IMR-90 (cell line): ENCODE measurements at regions not wholly inside any gene's neighbourhood (a gene's known extent, or its start where the extent isn't known, plus 50 kb on each side); places are given as distances from the start of the nearest gene placed in this dataset.

ENCODE experiments used
- ATAC-seq: fragments of 200-7000 bp; cut with Tn5 transposase; 2 replicates; pipeline ENCODE4 v1.9.1; 2020; ENCODE audit warnings: low read depth, mild to moderate bottlenecking, moderate library complexity
- BruUV-seq: library from RNA; stranded (reverse); fragments of 400-500 nt; replicated peaks from 2 replicates; lab custom pipeline; 2021; lab: Mats Ljungman, UMichigan
- CTCF ChIA-PET: fragments of 300-600 bp; formaldehyde crosslinking; extraction: SDS; loops from one replicate; lab custom pipeline; 2021; ENCODE audit warnings: antibody characterized with exemption; lab: Yijun Ruan, JAX
- POLR2A ChIA-PET: fragments of 300-600 bp; sonication (Branson Sonifier 250); formaldehyde crosslinking; loops from one replicate; lab custom pipeline; 2022; ENCODE audit warnings: antibody characterized with exemption; ENCODE audit not compliant: unreplicated experiment; lab: Charles Lee
- DNase-seq: peaks from one replicate; pipeline ENCODE4 v3.0.0; 2013
- H2AFZ ChIP-seq: replicated peaks from 2 replicates; pipeline ENCODE3; 2013; ENCODE audit warnings: low read length, mild to moderate bottlenecking; ENCODE audit not compliant: poor library complexity
- H2AK5ac ChIP-seq: 2 replicates; pipeline ENCODE4 v1.6.1; 2013; ENCODE audit warnings: low read depth, low read length, inconsistent platforms
- H2AK9ac ChIP-seq: replicated peaks from 2 replicates; pipeline ENCODE3; 2013; ENCODE audit warnings: mild to moderate bottlenecking, low read depth, low read length, moderate library complexity; ENCODE audit not compliant: poor library complexity
- H2BK120ac ChIP-seq: 2 replicates; pipeline ENCODE4 v1.6.1; 2013; ENCODE audit warnings: low read depth, low read length, inconsistent platforms
- H2BK15ac ChIP-seq: 3 replicates; pipeline ENCODE4 v1.6.1; 2013; ENCODE audit warnings: low read depth, low read length, inconsistent platforms
- H2BK20ac ChIP-seq: 2 replicates; pipeline ENCODE4 v1.6.1; 2013; ENCODE audit warnings: low read depth, mild to moderate bottlenecking, inconsistent platforms, low read length, moderate library complexity
- H2BK5ac ChIP-seq: 2 replicates; pipeline ENCODE4 v1.6.1; 2013; ENCODE audit warnings: mild to moderate bottlenecking, low read depth, low read length, inconsistent platforms; ENCODE audit not compliant: poor library complexity, severe bottlenecking
- H3K14ac ChIP-seq: replicated peaks from 2 replicates; pipeline ENCODE4 v1.6.1; 2013; ENCODE audit warnings: low read depth, low read length, inconsistent platforms
- H3K18ac ChIP-seq: 2 replicates; pipeline ENCODE4 v1.6.1; 2013; ENCODE audit warnings: low read depth, low read length, control low read depth
- H3K23ac ChIP-seq: 2 replicates; pipeline ENCODE4 v1.6.1; 2013; ENCODE audit warnings: low read depth, low read length, inconsistent platforms
- H3K27ac ChIP-seq: 2 replicates; pipeline ENCODE4 v1.5.1; 2013; ENCODE audit warnings: mild to moderate bottlenecking, control low read depth, low read length; ENCODE audit not compliant: insufficient read depth
- H3K27me3 ChIP-seq: 2 replicates; pipeline ENCODE4 v1.6.1; 2013; ENCODE audit warnings: low read length; ENCODE audit not compliant: control insufficient read depth, insufficient read depth
- H3K36me3 ChIP-seq: 2 replicates; pipeline ENCODE4 v1.6.1; 2013; ENCODE audit warnings: low read length, mixed read lengths; ENCODE audit not compliant: control insufficient read depth, insufficient read depth
- H3K4ac ChIP-seq: 2 replicates; pipeline ENCODE4 v1.6.1; 2013; ENCODE audit warnings: low read depth, low read length, inconsistent platforms
- H3K4me1 ChIP-seq: 2 replicates; pipeline ENCODE4 v1.6.1; 2013; ENCODE audit warnings: low read length, mixed read lengths; ENCODE audit not compliant: control insufficient read depth, insufficient read depth
- H3K4me2 ChIP-seq: 2 replicates; pipeline ENCODE4 v1.6.1; 2013; ENCODE audit warnings: low read depth, mild to moderate bottlenecking, control low read depth, low read length, moderate library complexity
- H3K4me3 ChIP-seq: 2 replicates; pipeline ENCODE4 v1.5.1; 2013; ENCODE audit warnings: low read depth, mild to moderate bottlenecking, control low read depth, low read length, moderate library complexity; ENCODE audit not compliant: insufficient read depth
- H3K56ac ChIP-seq: 2 replicates; pipeline ENCODE4 v1.6.1; 2013; ENCODE audit warnings: low read length, inconsistent platforms; ENCODE audit not compliant: insufficient read depth; ENCODE audit errors: extremely low read depth
- H3K79me1 ChIP-seq, 2 experiments: 2 replicates each; pipeline ENCODE4 v1.6.1; 2013; ENCODE audit warnings: low read length in 2 of 2, inconsistent platforms in 1 of 2, low read depth in 1 of 2
- H3K9ac ChIP-seq: 2 replicates; pipeline ENCODE4 v1.6.1; 2013; ENCODE audit warnings: low read depth, low read length, control low read depth
- H3K9me1 ChIP-seq: 2 replicates; pipeline ENCODE4 v1.6.1; 2013; ENCODE audit warnings: low read length, inconsistent platforms; ENCODE audit not compliant: insufficient read depth
- H3K9me3 ChIP-seq: 2 replicates; pipeline ENCODE4 v1.6.1; 2013; ENCODE audit warnings: low read length; ENCODE audit not compliant: control insufficient read depth, insufficient read depth
- H4K20me1 ChIP-seq: 2 replicates; pipeline ENCODE4 v1.6.1; 2013; ENCODE audit warnings: low read length, inconsistent platforms; ENCODE audit not compliant: insufficient read depth
- H4K5ac ChIP-seq: 2 replicates; pipeline ENCODE4 v1.6.1; 2013; ENCODE audit warnings: mild to moderate bottlenecking, low read depth, low read length, control low read depth
- H4K8ac ChIP-seq, 2 experiments: 2 replicates each; pipeline ENCODE4 v1.6.1; 2013; ENCODE audit warnings: low read depth in 2 of 2, low read length in 2 of 2, control low read depth in 1 of 2, inconsistent platforms in 1 of 2
- H4K91ac ChIP-seq: 2 replicates; pipeline ENCODE4 v1.6.1; 2013; ENCODE audit warnings: low read depth, low read length, inconsistent platforms; ENCODE audit not compliant: insufficient read depth
- BHLHE40 ChIP-seq: fragments of 150-350 bp; IDR thresholded peaks from 2 replicates; pipeline ENCODE4 v1.6.1; 2016; ENCODE audit warnings: mild to moderate bottlenecking, low read depth, low read length
- CEBPB ChIP-seq: IDR thresholded peaks from 2 replicates; pipeline ENCODE4 v1.6.1; 2012; ENCODE audit warnings: low read depth, low read length, improper control_type of control experiment
- CHD1 ChIP-seq: IDR thresholded peaks from 2 replicates; pipeline ENCODE4 v1.6.1; 2012; ENCODE audit warnings: low read depth, low read length, improper control_type of control experiment
- ELK1 ChIP-seq: fragments of 150-350 bp; IDR thresholded peaks from 2 replicates; pipeline ENCODE4 v1.6.1; 2016; ENCODE audit warnings: low read depth, mild to moderate bottlenecking, low read length, moderate library complexity, borderline replicate concordance
- MXI1 ChIP-seq: IDR thresholded peaks from 2 replicates; pipeline ENCODE4 v1.6.1; 2012; ENCODE audit warnings: low read depth, mild to moderate bottlenecking, low read length, moderate library complexity, borderline replicate concordance
- NFE2L2 ChIP-seq: fragments of 150-350 bp; IDR thresholded peaks from 2 replicates; pipeline ENCODE4 v1.6.1; 2016; ENCODE audit warnings: low read depth, mild to moderate bottlenecking, low read length
- RAD21 ChIP-seq: IDR thresholded peaks from 2 replicates; pipeline ENCODE4 v1.6.1; 2012; ENCODE audit warnings: low read length, improper control_type of control experiment
- RCOR1 ChIP-seq: IDR thresholded peaks from 2 replicates; pipeline ENCODE4 v1.6.1; 2012; ENCODE audit warnings: mild to moderate bottlenecking, low read length, improper control_type of control experiment; ENCODE audit not compliant: insufficient replicate concordance
- RFX5 ChIP-seq: IDR thresholded peaks from 2 replicates; pipeline ENCODE4 v1.8.0; 2012; ENCODE audit warnings: low read depth, mild to moderate bottlenecking, low read length, moderate library complexity
- SMC3 ChIP-seq: fragments of 150-350 bp; IDR thresholded peaks from 2 replicates; pipeline ENCODE4 v1.6.1; 2016; ENCODE audit warnings: low read depth, mild to moderate bottlenecking, antibody characterized with exemption, low read length, moderate library complexity
- USF2 ChIP-seq: fragments of 150-350 bp; IDR thresholded peaks from 2 replicates; pipeline ENCODE4 v1.6.1; 2017; ENCODE audit warnings: mild to moderate bottlenecking, antibody characterized with exemption, low read length, low read depth
- WGBS, 2 experiments: methylation state at CpG; one replicate each; pipeline versions ENCODE4 v1.1.5 to v1.1.7; 2013; ENCODE audit warnings: missing lambda C conversion rate in 2 of 2; ENCODE audit not compliant: insufficient read length in 1 of 2; ENCODE audit errors: extremely low coverage in 2 of 2; 5-methylcytosine and 5-hydroxymethylcytosine counted together
- dilution Hi-C: fragments of 300-500 bp; cut with HindIII; formaldehyde crosslinking; loops from one replicate; pipeline ENCODE4 v1.14.3; 2018; ENCODE audit warnings: low sequenced_read_pairs; ENCODE audit not compliant: unreplicated experiment
- in situ Hi-C: fragments of 300-500 bp; cut with MboI; formaldehyde crosslinking; loops from 3 replicates; pipeline ENCODE4 v1.14.3; 2019; ENCODE audit warnings: low sequenced_read_pairs, inconsistent platforms, mixed read lengths
- intact Hi-C: fragments of 100-400 bp; cut with micrococcal nuclease; formaldehyde crosslinking; loops from 2 replicates; pipeline ENCODE4 v1.10.0; 2022
- TF ChIP-seq, protein P1 (sequence below): conservative IDR thresholded peaks from 2 replicates; pipeline ENCODE4 v1.5.1; 2012; ENCODE audit warnings: mild to moderate bottlenecking, low read depth, low read length, improper control_type of control experiment

- WGBS, 2 experiments, result 83% methylated on average over 6 of the region's 10 CpGs; no CpG with 5 or more reads in 1 of the 2 experiments
- in situ Hi-C loops, result no loop called here
- POLR2A ChIA-PET, result no interaction called here
These were observed 211.2 kb downstream of the ABCC12 start for GRCh38 chr16:47944589-47944988.

More at GRCh38 chr16:47944589-47944988, 211.2 kb downstream of the ABCC12 start:
- Histone ChIP-seq H3K27ac (no peak overlapping the region), H2AFZ (no peak overlapping the region), H2AK5ac (no peak overlapping the region), H3K23ac (no peak overlapping the region), H3K18ac (no peak overlapping the region), H2BK120ac (no peak overlapping the region), H3K4me1 (no peaks in the 10 kb centered on the region), H3K14ac (no peak overlapping the region), H3K9ac (no peak overlapping the region), H3K79me1 (no peaks in the 10 kb centered on the region), H4K91ac (no peak overlapping the region), H3K36me3 (no peaks in the 10 kb centered on the region), H2BK5ac (no peak overlapping the region), H3K4me2 (no peak overlapping the region), H2BK20ac (no peak overlapping the region), H3K9me3 (no peaks in the 10 kb centered on the region), H2BK15ac (no peak overlapping the region), H4K20me1 (no peaks in the 10 kb centered on the region), H2AK9ac (no peak overlapping the region), H3K56ac (no peak overlapping the region), H3K4ac (no peak overlapping the region), H4K5ac (no peak overlapping the region), H3K4me3 (no peak overlapping the region), H3K27me3 (peaks cover 7% of the 10 kb centered on the region), H3K9me1 (no peaks in the 10 kb centered on the region), H4K8ac (no peak overlapping the region)
- ATAC-seq (no peak), DNase-seq (no peak)
- no peak for TF ChIP-seq ELK1
- no peak for TF ChIP-seq RCOR1
- TF ChIP-seq CHD1, result no peak
- no peak for TF ChIP-seq BHLHE40
- TF ChIP-seq MXI1, result no peak
- TF ChIP-seq, protein P1, sequence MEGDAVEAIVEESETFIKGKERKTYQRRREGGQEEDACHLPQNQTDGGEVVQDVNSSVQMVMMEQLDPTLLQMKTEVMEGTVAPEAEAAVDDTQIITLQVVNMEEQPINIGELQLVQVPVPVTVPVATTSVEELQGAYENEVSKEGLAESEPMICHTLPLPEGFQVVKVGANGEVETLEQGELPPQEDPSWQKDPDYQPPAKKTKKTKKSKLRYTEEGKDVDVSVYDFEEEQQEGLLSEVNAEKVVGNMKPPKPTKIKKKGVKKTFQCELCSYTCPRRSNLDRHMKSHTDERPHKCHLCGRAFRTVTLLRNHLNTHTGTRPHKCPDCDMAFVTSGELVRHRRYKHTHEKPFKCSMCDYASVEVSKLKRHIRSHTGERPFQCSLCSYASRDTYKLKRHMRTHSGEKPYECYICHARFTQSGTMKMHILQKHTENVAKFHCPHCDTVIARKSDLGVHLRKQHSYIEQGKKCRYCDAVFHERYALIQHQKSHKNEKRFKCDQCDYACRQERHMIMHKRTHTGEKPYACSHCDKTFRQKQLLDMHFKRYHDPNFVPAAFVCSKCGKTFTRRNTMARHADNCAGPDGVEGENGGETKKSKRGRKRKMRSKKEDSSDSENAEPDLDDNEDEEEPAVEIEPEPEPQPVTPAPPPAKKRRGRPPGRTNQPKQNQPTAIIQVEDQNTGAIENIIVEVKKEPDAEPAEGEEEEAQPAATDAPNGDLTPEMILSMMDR, result no peak
- TF ChIP-seq USF2, result no peak
- TF ChIP-seq RAD21, result no peak
- TF ChIP-seq CEBPB, result no peak
- no peak for TF ChIP-seq SMC3
- TF ChIP-seq RFX5, result no peak
- TF ChIP-seq NFE2L2, result no peak
- dilution Hi-C loops, result no loop called here
- no TSS peak for BruUV-seq
- intact Hi-C loops, result no loop called here
- CTCF ChIA-PET, result no interaction called here
